Epithelial cell of prostate (primary cell): ENCODE measurements at regions not wholly inside any gene's neighbourhood (a gene's known extent, or its start where the extent isn't known, plus 50 kb on each side); places are given as distances from the start of the nearest gene placed in this dataset.

Experiments used
- DNase-seq: peaks from one replicate; pipeline ENCODE4 v3.0.0-alpha.2; 2011; ENCODE audit warnings: low read depth, low spot score
- H3K27ac ChIP-seq: fragments of 450-650 bp; 2 replicates; pipeline ENCODE4 v1.5.1; 2017; ENCODE audit warnings: mild to moderate bottlenecking

DNA sequence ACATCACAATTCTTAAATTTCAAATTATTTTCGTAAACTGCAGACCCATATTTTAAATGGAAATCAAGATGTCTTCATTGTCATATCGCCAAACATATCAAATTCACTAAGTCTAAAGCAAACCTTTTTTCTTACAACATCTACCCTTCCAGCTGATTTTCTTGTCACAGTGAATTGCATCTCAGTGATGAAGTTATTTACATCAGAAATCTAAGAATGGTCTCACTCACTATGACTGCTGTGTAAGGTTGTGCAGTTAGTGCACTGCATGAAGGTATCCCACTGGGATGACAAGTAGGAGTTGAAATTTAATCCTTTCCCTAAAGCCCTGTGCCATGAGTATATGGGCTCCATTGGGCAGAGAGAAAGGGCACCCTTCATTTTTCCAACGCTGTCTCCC, 399.4 kb upstream of the ITGA1 start:
- H3K27ac ChIP-seq: no peak overlapping the region
- no peak for DNase-seq

GRCh38 chr5:52392321-52392720, 395.4 kb upstream of the ITGA1 start:
- H3K27ac ChIP-seq: no peak overlapping the region
- DNase-seq: no peak

DNA sequence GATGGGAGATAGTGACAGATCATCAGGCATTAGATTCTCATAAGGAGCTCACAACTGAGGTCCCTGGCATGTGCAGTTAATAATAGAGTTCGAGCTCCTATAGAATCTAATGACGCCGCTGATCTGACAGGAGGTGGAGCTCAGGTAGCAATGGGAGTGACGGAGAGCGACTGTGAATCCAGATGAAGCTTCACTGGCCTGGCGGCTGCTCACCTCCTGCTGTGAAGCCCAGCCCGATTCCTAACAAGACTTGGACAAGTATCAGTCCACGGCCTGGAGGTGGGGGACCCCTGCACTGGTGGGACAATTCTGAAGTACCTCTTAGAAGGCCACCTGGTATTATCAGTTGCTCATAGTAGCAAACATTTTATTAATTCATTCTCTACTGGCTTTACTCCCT, 377.9 kb upstream of the ITGA1 start:
- H3K27ac ChIP-seq: no peak overlapping the region
- DNase-seq: no peak

- no peak overlapping the region for H3K27ac ChIP-seq
- DNase-seq: no peak
Measured at GRCh38 chr5:52419357-52419756, 368.4 kb upstream of the ITGA1 start.

GRCh38 chr5:52427615-52428014, 360.1 kb upstream of the ITGA1 start:
- no peak for DNase-seq
- H3K27ac ChIP-seq: no peak overlapping the region

DNA sequence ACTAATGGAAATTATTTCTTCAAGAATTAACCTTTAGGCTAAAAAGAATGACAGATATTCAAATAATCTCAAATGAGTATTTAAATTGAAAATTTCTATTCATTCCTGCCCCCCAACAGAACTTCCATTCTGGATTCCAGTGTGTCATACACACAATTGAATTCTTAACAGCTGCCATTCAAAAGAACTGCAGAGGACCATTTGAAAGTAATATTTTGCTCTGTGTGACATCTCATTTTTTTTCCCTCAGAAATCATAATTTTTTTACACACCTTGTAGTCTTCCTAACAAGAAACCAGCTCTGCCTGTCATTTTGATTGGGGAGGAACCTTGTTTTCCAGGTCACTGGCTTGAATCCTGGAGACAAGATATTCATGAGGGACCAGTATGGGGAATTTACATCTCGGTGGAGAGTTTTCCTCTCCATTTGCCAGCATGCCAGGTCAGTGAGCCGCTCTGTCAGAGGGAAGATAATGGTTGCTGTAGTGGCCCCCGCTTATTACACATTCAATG, 358.7 kb upstream of the ITGA1 start:
- no peak for DNase-seq

DNA sequence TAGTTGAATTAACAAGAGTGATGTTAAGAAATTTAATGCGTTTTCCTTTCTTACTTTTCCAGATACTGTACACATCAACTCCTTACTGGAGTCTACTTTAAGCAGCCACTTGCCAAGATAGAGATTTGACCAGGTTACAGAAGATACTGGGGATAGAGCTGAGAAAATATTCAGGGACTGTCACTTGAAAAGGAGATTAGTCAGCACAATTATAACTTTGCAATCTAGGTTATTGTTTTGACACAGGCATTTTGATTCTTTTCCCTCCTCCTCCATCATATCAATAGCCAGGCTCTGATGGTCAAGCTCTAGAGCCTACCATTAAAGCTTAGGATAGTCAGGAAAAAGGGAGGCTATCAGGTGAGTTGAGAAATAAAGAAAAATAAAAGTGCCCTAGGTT, 345.9 kb upstream of the ITGA1 start:
- no peak for DNase-seq
- H3K27ac ChIP-seq: no peak overlapping the region

More for the DNA sequence above, 358.7 kb upstream of the ITGA1 start:
- no peak overlapping the region for H3K27ac ChIP-seq

GRCh38 chr5:52443187-52443586, 344.5 kb upstream of the ITGA1 start:
- DNase-seq: no peak
- H3K27ac ChIP-seq: no peak overlapping the region

- H3K27ac ChIP-seq: no peak overlapping the region
- no peak for DNase-seq
Measured at GRCh38 chr5:52448111-52448510, 339.6 kb upstream of the ITGA1 start.

DNA sequence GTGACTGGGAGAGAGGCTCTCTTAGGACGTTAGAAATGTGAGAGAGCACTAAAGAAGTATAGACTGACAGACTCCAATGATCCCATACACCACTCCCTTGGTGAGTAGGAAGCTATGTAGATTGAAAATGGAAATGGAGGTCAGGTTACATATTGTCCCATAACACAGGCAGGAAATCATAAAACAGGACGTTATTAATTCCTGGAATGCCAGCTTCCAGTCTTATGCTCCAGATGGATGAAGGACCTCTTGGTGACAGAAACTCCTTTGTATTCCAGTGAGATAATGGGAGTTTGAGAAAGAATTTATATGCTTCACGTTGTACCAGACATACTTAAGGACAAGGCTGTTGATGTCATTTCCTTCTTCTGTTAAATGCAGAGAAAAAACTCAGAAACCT, 338.2 kb upstream of the ITGA1 start:
- DNase-seq: no peak
- no peak overlapping the region for H3K27ac ChIP-seq

DNA sequence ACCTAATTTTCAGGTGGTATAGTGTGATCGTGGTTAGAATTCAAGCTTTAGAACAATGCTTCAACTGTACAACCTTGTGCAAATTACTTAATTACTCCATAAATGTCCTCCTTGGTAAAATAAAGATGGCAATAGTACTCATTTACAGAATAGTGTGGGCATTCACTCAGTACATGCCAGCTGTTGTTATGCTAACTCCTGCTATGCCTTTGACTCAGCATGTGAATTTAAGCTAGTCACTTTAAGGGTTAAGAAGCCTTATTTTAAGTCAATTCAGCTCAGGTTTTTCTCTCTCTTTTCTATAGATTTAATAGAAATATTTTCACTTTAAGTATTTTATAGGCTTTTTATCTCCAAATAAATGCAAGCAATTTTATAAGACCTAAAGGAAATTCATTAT, 335.6 kb upstream of the ITGA1 start:
- no peak for DNase-seq
- H3K27ac ChIP-seq: no peak overlapping the region

DNA sequence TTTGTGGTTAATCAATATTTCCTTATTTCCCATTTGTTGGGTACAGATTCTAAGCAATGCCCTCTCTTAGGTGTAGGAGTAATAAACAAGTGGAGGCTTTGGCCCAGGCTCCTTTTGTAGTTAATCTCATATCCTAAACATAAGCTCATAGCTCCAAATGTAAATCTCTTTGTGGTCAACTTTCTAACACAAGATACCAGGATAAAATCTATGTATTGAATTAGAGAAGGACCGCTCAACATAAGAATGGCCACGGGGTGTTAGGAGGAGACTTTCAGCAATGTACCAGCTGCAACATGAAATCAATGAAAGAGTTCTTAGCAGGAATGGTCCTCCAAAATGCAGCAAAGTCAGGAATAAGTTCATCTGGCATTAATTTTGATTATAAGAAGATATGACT, 334.5 kb upstream of the ITGA1 start:
- H3K27ac ChIP-seq: no peak overlapping the region
- no peak for DNase-seq

GRCh38 chr5:52455920-52456319, 331.8 kb upstream of the ITGA1 start:
- H3K27ac ChIP-seq: no peak overlapping the region
- no peak for DNase-seq

DNA sequence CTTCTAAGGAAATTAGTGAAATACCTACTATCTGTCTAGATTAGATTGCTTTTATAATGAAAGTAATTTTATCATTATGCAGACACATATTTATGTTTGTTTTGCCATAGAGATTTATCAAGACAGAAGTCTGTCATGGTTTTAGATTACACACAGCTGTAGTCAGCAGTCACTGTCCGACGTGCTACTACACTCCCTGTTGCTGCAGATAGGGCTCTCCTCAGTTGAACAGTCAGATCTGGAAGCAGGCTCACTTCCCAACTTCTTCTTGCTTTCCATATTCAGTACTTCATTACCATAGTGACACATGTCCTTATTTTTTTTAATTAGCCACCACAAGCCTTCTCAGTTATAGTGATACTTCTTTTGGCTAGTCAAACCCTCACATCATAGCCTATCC, 329.9 kb upstream of the ITGA1 start:
- H3K27ac ChIP-seq: no peak overlapping the region
- no peak for DNase-seq

GRCh38 chr5:52466113-52466512, 321.6 kb upstream of the ITGA1 start:
- H3K27ac ChIP-seq: no peak overlapping the region
- DNase-seq: no peak

DNA sequence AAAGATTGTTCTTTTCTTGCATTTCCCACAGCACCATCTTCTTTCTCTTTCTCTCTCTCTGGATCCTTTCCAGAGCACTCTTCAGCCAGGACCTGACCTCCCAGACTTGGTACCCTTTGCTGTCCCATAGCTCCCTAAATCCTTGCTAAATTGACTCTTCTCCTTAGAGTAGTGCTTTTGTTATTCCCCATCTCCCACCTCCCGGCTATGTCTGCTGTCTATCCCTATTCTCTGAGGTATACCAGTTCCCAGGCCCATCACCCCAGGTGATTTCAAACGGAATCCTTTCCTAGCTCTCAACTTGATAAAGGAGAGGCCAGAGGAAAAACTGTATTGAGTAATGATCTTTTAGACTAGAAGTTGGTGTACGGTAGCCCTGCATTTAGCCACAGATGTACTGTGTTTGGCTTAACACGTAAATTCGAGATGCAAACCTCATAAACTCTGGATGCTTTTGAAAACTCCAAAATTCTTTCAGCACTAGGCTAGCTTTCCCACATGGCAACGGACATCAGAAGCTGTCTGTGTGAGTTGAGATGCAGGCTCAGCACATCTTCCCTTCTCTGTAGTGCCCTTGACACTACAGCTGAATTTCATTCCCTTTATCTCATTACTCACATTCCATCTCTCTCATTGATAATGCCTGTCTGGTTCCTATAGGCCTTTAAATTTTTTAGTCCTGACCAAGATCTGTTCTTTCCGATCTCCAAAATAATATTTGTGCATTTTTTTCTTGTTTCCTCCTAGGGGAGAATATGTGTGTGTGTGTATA, 320.8 kb upstream of the ITGA1 start:
- no peak for DNase-seq
- no peak overlapping the region for H3K27ac ChIP-seq

DNA sequence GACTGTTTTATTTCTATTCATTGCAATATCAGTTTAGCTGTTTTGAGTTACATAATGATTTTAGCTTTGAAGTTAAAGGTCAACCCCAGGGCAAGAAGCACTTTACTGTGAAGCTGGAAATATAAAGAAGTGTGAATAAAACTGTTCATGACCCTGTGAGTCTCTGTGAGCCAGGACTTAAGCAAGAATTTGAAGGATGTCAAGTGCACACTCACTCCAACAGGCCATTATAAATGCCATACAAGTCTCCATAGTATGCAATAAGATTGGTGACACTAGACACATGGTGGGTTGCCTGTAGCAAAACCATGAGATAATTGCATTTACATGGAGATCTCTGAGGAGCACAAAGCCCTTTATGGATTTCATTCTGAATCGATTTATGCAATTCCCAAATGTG, 318.7 kb upstream of the ITGA1 start:
- DNase-seq: no peak
- no peak overlapping the region for H3K27ac ChIP-seq

GRCh38 chr5:52469420-52469819, 318.3 kb upstream of the ITGA1 start:
- no peak for DNase-seq
- no peak overlapping the region for H3K27ac ChIP-seq

DNA sequence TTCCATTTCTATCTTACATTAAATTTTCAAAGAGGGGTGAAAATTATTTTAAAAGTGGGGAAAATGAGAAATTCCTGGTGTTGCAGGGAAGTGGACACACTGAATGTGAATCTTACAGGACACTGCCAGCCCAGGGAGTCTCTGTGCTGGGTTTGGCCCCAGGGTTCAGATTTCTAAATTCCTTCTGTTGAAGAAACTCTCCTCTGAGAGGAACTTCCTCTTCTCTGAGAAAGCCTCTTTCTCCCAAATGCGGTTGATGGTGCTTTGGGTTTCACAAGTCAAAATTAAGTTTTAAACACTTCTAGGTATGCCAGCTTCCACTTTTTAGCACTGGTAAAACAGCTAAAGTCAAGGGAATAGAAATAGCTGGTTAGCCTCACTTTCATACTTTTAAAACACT, 317.9 kb upstream of the ITGA1 start:
- no peak overlapping the region for H3K27ac ChIP-seq

GRCh38 chr5:52476346-52476745, 311.4 kb upstream of the ITGA1 start:
- H3K27ac ChIP-seq: no peak overlapping the region
- no peak for DNase-seq

More for the DNA sequence above, 317.9 kb upstream of the ITGA1 start:
- DNase-seq: no peak

GRCh38 chr5:52481201-52481600, 306.5 kb upstream of the ITGA1 start:
- DNase-seq: peak; percentile 37
- no peak overlapping the region for H3K27ac ChIP-seq

- H3K27ac ChIP-seq: no peak overlapping the region
- no peak for DNase-seq
Measured at GRCh38 chr5:52481851-52482250, 305.9 kb upstream of the ITGA1 start.
